Stimulated activated CD4-positive, alpha-beta T cell treated with anti-CD3 and anti-CD28 coated beads, Interleukin-12 subunit alpha, Interleukin-12 subunit beta, amount 100 ng/mL, for 48 hours (primary cell): ENCODE measurements at regions not wholly inside any gene's neighbourhood (a gene's known extent, or its start where the extent isn't known, plus 50 kb on each side); places are given as distances from the start of the nearest gene placed in this dataset.

Experiments
- DNase-seq, 3 donors: peaks; one replicate each; pipeline ENCODE4 v3.0.0-alpha.2; 2020; ENCODE audit warnings: low read depth in 2 of 3, low spot score in 1 of 3

DNA sequence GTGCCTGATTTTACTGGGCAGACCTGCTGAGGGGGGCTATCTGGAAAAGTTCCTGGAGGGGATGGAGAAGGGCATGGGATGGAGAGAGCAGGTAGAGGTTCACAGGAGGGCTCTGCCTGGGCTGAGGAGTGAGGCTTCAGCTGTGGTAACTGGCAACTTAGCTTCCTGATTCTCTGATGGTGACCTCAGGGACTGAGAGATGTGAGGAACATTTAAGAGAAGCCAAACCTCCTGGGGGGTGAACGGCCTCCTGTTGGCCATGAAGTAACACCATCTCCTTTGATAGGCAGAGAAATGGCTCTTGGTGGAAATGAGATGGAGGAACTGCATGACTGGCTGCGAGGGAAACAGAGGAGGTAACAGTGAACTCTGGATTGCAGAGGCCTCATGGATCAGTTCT, 97.3 kb upstream of the ROPN1 start:
- no peak for DNase-seq

DNA sequence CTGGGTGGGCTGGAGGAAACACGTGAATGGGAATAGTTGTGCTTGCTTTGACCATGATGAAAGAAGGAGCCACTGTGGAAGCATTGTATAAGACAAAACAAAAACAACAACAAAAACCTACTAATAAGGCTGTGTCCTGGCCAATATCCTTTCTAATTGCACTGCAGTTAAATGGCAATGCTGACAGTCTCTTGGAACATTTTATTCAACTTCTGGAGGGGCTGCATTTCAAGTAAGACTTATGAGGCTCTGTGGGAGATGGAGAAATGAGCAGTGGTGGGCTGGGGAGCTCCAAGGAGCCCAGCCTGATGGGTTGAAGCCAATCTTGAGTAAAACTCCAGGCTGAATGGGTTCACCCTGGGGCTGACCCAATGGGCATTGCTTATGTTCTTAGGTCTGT, 99.8 kb upstream of the ROPN1 start:
- DNase-seq, result no peak

DNA sequence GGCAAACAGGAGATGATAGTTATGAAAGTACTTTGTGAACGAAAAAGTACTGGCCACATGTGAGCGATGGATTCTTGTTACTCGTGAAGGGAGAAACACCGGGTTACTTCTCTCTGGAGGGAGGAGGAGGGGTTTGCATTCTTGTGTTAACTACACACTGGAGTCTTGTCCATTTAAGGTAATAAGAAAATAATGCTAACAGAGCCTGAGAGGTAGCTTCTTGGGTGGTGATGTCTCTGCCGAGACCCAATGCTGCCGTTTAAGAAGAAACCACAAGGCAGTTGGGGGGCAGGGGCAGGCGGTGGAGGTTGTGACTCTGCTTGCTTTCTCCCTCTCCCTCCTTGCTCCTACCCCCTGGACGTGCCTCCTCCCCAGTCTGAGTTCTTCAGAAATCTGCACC, 100.9 kb upstream of the ROPN1 start:
- DNase-seq, result no peak

DNA sequence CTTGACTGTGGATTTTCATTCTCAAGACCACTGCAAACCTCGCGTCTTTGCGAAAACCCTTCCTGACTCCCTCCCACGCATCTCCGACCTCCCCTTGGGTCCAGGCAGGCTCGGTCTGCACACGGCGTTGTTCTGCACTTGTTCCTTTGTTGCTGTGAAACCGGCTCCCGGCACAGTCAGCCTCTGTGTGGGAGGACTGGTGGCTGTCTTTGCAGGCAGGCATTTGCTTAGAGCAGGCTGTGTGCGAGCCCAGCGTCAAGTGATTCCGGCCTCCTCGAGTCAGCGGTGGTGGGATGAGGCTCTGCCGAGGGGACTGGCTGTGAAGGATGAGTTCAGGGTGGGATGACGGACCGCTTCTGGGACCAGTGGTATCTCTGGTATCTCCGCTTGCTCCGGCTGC, 102.6 kb upstream of the ROPN1 start:
- DNase-seq, result no peak

DNA sequence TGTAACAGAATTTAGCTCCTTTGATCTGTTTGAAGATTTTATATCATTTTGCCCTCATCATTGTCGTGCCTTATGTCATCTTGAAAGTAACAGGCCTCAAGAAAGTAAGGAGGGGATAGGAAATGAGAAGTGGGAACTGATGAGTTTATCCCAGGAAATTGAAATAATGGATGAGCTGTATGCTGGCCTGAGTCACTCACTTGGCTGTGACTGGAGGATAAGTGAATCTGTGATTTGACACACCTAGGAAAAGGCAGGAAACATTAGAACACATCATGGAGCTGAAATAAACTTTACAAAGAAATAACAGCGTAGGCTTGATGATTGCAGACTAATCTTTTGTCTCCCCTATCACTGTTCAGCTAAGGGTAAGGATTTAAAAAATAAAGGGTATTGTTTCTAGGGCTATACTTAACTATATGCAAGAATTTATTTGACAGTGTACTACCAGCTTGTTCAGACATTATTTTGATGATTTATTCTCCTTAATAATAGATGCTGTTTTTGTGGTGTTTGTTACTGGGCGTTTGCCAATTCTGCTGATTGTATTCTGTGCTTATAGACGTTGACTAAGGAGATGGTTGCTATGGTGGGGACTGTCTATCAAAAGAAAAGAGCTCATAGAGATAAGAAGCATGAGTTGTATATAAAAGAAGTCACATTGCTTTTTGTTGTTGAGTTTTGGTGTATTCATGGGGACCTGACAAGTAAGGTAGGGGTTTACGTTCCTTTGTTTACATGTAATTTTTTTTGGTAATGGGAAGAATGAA, 105.6 kb upstream of the ROPN1 start:
- no peak for DNase-seq

DNA sequence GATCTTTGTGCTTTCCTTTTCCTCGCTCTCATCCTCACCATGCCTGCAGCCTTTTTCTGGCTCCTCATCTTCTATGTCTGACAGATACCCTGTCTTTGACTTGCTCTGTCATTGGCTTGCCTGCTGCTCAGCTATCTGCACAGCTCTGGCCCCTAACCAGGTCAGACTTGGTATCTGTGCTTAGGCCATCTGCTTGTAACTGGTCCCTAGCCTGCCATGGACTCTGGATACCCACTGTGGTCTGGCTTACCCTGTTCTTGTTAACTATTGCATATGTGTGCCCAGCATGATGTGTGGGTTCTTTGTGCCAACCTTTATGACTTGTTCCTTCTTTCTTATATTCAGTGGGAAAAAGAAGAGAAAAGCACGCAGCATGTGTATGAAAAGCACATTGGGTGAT, 109.7 kb upstream of the ROPN1 start:
- no peak for DNase-seq

DNA sequence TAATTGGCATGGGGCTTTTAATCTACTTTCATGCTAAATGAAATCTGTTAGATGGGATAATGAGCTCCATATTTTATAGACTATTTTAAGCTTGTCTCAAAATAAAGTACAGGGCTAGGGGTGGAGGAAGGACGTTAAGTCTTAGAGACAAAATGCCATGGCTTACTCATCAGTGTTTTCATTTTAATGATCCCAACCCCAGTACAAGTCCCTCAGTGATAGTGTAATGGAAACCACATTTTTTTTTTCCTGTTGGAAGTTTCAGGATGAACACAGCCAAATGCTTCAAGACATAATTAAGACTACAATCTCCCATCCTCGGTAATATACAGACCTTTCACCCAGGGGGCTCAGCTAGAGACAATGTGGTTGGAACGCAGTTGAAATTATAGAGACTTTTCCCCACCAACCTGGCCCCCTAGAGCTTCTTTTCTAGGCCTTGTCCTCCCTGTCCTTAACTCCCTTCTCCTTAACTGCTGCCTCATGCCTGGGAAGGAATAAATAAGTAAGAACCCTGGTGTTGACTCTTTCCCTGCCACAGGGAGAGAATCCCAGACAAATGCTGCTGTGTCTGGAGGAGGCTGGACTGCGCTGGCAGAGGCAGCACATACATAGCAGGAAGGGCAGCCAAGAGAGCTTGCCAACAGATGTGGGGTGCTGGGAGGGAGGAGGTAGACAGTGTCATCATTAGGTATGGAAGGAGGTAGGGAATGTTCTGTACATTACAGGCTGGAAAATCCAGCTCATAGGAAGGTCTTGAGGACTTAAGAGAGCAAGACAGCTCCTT, 115.4 kb upstream of the ROPN1 start:
- DNase-seq, result no peak

DNA sequence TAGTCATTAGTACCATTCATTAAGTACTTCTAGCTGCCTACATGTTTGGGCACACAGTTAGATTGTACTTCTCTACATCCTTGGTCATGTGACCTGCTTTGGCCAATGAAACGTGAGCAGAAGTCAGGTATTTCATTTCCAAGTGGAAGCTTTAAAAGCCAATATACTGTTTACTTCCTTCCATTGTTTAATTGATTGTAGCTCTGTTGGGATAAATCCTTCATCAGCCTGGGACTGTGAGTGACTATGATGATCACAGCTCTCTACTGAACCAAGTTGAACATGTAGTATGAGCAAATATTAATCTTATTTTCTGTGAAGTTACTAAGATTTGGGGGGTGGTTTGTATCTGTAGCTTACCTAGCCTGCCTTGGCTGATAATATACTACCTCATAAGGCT, 116.5 kb upstream of the ROPN1 start:
- DNase-seq, result no peak

DNA sequence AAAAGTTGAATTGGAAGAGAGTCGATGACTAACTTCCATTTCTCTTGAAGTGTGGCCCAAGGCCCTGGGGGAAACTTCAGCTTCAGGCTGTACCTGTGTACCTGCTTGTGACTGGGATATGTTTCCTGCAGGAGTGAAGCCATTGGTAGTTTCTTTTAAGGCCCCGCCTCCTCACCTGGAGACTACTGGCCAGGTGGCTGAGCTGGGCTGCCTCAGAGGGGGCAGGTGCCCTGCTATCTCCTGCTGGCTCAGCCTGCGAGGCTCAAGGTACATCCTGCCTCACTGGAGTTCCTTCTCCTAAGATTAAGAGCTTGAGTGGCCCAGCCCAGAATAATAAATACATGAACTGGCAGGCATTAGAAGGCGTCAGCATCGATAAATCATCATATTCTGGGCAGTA, 121.6 kb upstream of the ROPN1 start:
- no peak for DNase-seq

DNA sequence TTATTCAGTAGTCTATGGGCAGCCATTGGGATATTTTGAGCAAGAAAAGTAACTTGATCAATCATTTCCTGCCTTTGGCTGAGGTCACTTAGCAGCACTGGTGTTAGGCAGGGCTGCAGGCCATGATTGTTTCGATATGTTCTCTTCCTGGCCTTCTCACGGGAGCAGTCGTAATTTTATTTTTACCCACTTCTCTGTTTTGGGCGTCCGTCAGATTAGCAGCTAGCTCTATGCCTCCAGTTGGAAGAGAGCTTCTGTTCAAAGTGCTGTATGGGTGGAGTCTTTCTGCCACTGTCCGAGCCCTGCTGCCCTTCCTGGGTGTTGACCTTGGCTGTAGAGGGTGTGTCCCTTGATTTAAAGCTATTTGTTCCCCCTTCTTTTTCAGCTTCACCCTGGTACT, 123.4 kb upstream of the ROPN1 start:
- DNase-seq, result no peak

DNA sequence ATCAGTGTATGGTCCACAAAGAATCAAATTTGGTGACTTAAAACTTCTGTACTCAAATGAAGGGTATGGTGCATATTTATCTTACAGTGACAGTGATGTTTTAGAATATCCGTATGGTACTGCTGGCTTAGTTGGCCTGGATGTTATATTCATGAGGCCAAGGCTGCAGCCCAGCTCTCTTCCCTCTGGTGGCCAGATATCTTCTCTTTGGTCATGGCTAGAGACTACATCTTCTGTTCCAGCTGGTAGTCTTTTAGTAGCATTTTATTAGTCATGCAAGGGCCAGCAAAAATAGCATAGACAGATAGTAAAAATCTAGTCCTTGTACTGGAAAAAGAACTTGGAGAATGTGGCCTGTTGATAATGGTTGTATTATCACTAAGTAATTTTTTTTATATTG, 124.0 kb upstream of the ROPN1 start:
- no peak for DNase-seq

DNA sequence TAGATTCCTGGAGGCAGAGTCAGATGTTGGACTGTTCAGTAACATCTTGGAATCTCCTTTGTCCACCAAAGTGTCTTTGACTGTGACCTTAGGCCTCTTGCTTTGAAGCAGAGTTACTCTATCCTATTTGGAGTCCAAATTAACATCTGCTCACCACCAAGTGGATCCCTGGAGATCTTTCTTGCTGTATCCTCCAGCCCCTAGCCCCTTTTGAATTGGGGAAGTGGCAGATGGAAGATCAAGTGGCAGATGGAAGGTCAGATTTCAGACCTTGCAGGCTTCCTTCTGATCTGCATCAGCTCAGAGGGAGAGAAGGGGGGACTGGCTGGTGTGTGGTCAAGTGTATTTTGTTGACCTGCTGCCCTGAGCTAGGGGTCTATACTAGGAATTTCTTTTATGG, 125.0 kb upstream of the ROPN1 start:
- no peak for DNase-seq

DNA sequence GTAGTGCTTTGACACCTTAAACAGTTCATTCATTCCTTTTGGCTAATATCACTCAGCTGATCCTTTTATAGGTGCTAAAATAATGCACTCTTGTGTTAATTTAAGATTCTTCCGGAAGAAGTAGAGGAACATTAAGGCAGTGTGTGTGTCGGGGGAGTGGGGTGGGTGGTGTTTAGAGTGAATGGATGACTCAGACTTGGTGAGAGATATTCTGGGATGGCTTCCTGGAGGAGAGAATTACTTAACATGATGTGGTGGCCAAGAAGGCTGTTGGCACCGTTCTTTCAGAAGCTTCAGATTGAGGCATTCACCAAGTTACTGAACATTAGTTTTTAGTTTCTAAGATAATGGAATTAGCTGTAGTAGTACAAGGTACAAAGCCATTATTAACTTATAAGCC, 125.6 kb upstream of the ROPN1 start:
- no peak for DNase-seq

DNA sequence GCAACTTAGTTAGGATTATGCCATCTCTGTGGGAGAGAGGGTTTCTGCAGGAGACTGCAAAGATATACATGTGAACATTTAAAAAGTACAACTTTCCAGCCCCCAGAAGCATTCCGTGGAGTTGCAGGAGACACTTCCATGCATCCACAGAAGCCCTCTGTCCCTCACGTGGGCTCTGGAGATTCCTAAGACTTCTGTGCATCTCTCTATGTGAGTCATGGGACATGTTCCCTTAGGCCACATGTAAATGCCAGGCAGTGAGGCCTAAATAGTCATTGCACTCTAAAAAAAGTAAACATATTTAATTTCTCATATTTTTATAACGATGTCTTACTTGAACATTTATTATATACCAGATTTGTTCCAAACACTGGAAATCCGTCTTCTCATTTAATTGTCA, 126.5 kb upstream of the ROPN1 start:
- no peak for DNase-seq

DNA sequence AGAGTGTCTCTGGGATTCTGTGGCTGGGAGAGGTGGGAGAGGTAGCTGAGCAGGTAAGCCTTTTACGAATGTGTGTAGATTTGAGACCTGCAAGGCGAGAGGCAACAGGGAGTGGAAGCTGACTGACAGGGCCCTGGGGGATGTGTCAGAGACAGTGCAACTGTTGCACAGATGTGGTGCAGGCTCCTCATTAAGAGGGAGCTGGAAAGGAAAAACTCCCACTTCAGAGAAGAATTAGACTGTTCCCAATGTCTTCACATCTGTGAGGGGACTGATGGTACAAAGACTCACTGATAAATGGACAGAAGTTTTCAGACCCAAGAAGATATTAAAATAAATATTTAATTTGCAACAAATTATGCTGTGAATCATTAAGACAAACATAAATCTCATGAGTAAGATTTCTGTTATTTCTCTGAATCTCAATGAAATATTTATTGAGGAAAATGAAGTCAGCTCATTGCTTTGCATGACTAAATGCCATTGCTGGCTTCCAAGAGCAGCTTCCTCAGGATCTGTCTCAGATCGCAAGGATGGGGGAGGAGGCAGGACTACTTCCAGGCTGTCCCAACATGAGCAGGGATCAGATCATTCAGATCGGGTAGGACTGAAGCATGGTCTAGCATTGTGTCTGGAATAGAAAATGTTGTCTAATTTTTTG, 127.3 kb upstream of the ROPN1 start:
- DNase-seq, result no peak

DNA sequence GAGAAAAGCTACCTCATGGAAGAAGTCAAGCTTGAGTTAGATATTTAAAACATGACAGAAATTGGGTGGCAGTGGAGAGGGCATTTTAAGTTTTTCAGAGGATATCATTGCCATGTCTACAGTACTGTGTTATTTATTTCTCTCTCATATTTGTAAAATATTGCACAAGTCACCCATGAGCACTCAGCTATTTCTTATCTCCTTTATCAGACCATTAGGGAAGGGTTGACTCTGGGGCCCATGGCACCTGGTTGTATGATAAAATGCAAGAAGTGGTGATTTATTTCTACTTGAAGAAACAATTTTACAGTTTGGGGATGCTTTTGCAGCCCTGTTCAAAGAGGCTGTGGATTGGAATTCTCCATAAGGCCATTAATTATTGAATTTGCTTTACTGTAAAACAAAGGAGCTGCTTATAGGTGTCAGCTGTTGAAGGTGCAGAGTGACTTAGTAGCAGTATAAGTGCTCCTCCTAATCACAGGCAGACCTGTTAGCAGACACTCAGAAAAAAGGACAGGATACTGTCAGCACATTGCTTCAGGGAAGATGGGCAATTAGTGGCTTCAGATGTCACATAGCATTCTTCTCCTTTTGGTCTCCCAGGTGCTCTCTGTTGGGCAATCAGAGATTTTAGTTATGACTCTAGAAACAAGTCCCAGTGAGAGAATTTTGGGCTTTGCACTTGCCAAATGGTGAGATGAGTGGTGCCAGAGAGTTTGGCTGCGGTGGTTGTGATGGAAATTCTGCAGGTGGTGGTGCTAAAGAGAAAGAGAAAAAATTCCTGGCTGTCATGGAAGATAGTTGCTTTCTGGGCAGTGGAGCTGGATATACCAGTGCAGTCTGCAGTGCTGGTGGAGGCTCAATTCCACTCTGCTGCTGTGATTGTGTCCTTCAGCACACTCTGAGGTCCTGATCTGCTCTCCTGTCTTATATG, 129.7 kb upstream of the ROPN1 start:
- no peak for DNase-seq

DNA sequence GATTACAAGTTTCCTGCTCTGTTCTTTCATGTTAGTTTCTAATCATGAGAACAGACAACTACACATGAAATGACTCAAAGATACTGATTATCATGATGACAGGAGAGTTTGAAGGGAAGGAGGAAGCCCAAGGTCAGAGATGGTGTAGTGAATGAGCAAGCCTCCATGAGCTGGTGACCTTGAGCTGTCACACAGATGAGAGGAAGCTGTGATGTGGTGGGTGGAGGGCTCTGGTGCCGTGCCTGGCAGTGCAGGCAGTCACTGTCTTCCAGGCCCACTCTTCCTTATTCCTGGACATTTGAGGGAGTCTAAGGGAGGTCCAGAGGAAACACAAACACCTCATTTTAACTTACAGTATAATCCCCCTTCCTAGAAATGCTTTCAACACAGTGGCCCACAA, 133.4 kb upstream of the ROPN1 start:
- DNase-seq, result no peak

DNA sequence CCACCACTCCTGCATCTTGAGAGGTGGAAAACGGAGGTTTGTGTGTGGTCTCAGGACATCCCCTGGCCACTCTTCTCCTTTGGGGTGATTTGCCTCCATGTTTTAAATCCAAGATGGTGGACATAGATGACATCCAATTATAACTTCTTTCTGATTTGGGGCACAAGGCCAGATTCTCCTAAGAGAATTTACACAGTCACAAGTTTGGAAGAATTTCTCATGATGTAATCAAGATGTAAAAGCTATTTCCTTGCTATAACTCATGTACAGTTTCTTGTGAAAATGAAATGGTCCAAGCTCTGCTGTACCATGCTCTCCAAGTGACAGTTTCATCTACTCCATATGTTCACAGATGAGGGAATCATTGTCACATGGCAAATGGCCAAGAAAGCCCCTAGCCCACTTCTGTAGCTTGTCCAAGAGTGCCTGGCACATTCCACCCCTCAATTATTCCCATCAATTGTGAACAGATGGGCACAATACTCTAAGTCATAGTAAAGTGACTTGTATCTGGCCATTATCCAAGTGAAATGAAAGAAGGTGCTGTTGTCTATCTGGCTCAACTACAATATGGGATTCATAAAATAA, 134.6 kb upstream of the ROPN1 start:
- DNase-seq, result no peak

DNA sequence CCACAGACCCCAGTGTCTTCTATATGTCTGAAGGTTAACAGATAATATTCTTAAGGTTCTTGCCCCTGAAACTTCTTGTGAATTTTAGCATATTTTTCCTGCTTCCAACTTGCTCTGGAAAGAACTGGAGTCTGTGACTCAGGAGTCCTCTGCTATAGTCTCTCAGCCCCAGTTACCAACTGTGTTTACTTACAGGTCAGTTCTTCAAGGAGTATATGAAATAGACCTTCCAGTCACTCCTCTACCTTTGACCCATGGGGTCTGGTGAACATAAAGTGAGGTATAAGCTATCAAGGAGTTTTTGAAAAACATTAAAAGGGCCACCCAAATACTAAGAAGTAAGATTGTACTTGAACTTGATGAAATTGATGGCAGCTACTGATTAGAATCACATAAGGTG, 139.2 kb upstream of the ROPN1 start:
- DNase-seq, result no peak

DNA sequence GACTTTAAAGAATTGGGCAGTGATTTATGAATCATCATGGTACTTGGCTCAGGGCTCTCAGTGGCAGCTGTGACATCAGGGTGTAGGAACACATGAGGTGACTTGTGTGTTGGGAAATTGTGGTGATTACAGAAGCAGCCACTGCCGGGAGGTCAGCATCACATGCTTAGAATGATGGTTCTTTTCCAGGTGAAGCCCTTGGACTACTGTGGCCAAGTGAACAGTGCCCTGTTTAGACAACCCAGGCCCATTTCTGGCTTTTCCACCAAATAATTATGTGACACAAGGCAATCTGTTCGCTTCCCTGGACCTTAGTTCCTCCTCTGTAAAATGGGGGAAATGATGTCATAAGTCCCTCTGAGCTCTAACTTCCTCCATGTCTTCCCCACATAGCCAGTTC, 139.7 kb upstream of the ROPN1 start:
- DNase-seq, result no peak

DNA sequence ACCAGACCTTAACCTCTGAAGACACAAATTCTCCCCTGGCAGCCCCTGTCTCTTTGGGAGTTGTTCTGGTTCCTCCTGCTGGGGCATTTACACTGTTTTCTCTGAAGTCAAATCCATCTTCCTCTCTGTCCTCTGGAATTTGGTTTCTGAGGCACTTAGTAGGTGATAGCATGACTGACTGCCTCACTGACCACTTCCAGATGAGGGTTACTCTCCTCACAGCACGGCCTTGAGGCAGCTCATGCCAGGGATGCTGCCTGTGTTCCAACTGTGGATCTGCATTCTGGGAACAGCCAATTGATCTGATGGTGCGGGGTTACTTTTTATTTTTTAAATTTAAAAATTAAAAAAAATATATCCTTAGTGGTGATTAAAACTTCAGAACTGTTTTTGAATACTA, 140.9 kb upstream of the ROPN1 start:
- DNase-seq, result no peak
